HG03108 (cell line): ENCODE measurements at regions not wholly inside any gene's neighbourhood (a gene's known extent, or its start where the extent isn't known, plus 50 kb on each side); places are given as distances from the start of the nearest gene placed in this dataset.

Source experiments
- ATAC-seq: cut with Tn5 transposase; IDR thresholded peaks from one replicate; pipeline ENCODE4 v1.9.1; 2021; ENCODE audit warnings: moderate library complexity; ENCODE audit not compliant: unreplicated experiment

GRCh38 chr12:24561882-24562770, 386.8 kb downstream of the BCAT1 start:
- ATAC-seq: no peak

GRCh38 chr12:24561411-24561871, 387.5 kb downstream of the BCAT1 start:
- no peak for ATAC-seq

GRCh38 chr12:24560831-24561271, 388.1 kb downstream of the BCAT1 start:
- ATAC-seq: no peak

- no peak for ATAC-seq
These were observed 388.6 kb downstream of the BCAT1 start for GRCh38 chr12:24560192-24560775.

- ATAC-seq: no peak
These were observed 391.2 kb downstream of the BCAT1 start for GRCh38 chr12:24557738-24558137.

GRCh38 chr12:24555730-24556129, 393.2 kb downstream of the BCAT1 start:
- no peak for ATAC-seq

GRCh38 chr12:24554612-24555295, 394.1 kb downstream of the BCAT1 start:
- no peak for ATAC-seq

- no peak for ATAC-seq
These were observed 395.6 kb downstream of the BCAT1 start for GRCh38 chr12:24553259-24553658.

GRCh38 chr12:24551163-24551786, 397.6 kb downstream of the BCAT1 start:
- ATAC-seq: no peak

GRCh38 chr12:24550609-24551008, 398.3 kb downstream of the BCAT1 start:
- no peak for ATAC-seq

- no peak for ATAC-seq
These were observed 402.2 kb downstream of the BCAT1 start for GRCh38 chr12:24546661-24547060.

- ATAC-seq: no peak
These were observed 402.8 kb downstream of the BCAT1 start for GRCh38 chr12:24546084-24546483.

GRCh38 chr12:24544368-24544767, 404.5 kb downstream of the BCAT1 start:
- ATAC-seq: no peak

- ATAC-seq: no peak
These were observed 407.6 kb downstream of the BCAT1 start for GRCh38 chr12:24541193-24541871.

GRCh38 chr12:24539646-24540045, 409.3 kb downstream of the BCAT1 start:
- no peak for ATAC-seq

GRCh38 chr12:24537083-24537860, 411.6 kb downstream of the BCAT1 start:
- ATAC-seq: no peak

GRCh38 chr12:24535334-24536069, 413.4 kb downstream of the BCAT1 start:
- ATAC-seq: no peak

- ATAC-seq: no peak
These were observed 414.3 kb downstream of the BCAT1 start for GRCh38 chr12:24534622-24535021.

- no peak for ATAC-seq
These were observed 415.1 kb downstream of the BCAT1 start for GRCh38 chr12:24533716-24534352.
